ENCODE measurements at regions not wholly inside any gene's neighbourhood (a gene's known extent, or its start where the extent isn't known, plus 50 kb on each side); places are given as distances from the start of the nearest gene placed in this dataset.
A peak's percentile ranks its signal among the peaks of the same experiment; 100 is the strongest.

GRCh38 chr4:153076861-153077260 is 127.4 kb upstream of the TRIM2 start:
- no peak for DNase-seq (ENCODE audit: low read depth)

GRCh38 chr4:153079857-153080391 is 124.3 kb upstream of the TRIM2 start:
- no peak for DNase-seq (ENCODE audit: low read depth)

GRCh38 chr4:153081006-153081580 is 123.2 kb upstream of the TRIM2 start:
- no peak for DNase-seq (ENCODE audit: low read depth)

GRCh38 chr4:153081693-153082092 is 122.5 kb upstream of the TRIM2 start:
- no peak for DNase-seq (ENCODE audit: low read depth)

DNA sequence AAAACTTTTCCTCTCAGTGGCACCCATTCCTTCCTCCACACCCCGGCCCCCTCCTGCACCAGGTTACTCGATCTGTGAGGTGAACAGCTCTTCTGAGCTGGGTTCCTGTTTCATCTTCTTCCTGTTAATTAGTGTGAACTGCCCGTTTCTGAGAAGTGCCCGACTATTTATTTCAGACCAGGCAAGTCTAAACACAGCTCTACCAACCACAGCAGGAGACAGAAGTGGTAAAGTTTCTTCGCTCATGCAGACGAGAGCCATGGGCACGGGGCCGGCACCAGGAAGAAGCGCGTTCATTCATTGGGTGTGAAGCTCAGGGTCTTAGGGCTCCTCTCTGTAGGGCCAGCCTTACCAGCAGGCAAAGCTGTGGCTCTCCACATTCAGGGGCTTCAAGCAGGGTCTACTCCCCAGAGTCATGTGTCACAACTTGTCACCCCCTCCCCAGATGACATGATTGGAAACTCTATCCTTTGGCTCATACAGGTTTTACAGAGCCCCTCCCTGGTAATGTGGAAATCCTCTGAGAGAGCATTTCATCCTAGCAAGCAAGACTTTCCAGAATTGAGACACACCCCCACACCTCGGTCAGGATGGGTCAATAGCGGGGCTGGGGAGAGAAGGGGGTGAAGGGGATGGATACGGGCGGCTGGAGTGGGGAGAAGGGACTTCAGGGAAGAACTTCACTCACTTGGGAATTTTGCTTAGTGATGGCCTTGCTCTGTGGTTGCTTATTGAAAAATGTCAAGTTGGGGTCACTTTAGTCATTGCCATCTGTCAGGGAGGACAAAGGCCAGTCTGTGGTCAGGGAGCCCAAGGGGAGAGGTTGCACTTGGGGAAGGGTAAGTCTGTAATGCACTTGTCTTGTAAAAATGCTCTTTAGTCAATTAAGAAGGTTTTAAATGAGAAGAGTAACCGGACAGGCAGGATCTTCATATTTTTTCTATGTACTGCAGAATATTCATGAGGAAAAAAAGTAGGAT is 121.6 kb upstream of the TRIM2 start:
- no peak for DNase-seq (ENCODE audit: low read depth)

DNA sequence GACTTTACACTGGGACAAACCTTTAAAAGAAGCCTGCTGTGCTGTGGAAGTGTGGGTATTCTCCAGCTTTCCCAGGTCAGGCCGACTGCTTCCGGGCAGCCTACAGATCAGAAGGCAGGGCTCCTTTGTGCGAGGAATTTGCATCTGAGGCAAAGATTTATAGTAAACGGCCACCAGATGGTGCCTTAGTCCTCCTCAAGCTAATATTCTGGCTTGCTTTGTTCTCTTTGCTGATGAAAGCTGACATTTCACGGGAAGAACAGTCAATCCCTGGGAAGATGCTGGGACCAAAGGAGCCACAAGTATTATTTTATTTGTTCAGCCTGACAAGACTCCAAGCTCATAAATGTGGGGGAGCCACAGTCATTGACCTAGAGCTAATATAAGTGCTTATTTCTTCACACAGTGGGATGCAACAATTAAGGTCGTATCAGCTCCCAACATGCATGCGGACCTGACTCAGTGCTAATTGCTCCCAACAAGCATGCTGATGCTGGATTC is 120.7 kb upstream of the TRIM2 start:
- peak; percentile 63 for DNase-seq (ENCODE audit: low read depth)

- DNase-seq (ENCODE audit: low read depth) = no peak
Measured at GRCh38 chr4:153084224-153084979, 119.8 kb upstream of the TRIM2 start.

GRCh38 chr4:153084980-153085630 is 119.1 kb upstream of the TRIM2 start:
- DNase-seq (ENCODE audit: low read depth) = peak; percentile 18

- DNase-seq (ENCODE audit: low read depth) = no peak
Measured at GRCh38 chr4:153087671-153088194, 116.5 kb upstream of the TRIM2 start.

GRCh38 chr4:153089742-153090141 is 114.5 kb upstream of the TRIM2 start:
- no peak for DNase-seq (ENCODE audit: low read depth)

DNA sequence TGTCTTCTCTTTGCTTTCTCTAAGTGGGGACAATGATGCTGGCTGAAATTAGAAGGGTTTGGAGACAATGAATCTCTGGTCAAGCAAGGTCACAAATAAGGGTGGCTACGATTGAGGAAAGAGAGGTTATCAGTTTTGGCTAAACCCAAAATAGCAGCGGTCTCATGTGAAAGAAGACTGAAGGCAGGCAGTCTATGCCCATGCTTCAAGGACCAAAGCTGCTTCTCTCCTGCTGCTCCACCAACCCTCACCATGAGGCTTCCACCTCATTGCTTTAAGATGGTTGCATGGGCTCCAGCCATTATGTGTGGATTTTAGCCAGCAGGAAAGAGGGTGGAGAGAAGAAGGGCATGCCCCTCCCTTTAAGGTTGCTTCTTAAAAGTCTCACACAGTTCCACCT is 114.1 kb upstream of the TRIM2 start:
- DNase-seq (ENCODE audit: low read depth) = no peak

DNA sequence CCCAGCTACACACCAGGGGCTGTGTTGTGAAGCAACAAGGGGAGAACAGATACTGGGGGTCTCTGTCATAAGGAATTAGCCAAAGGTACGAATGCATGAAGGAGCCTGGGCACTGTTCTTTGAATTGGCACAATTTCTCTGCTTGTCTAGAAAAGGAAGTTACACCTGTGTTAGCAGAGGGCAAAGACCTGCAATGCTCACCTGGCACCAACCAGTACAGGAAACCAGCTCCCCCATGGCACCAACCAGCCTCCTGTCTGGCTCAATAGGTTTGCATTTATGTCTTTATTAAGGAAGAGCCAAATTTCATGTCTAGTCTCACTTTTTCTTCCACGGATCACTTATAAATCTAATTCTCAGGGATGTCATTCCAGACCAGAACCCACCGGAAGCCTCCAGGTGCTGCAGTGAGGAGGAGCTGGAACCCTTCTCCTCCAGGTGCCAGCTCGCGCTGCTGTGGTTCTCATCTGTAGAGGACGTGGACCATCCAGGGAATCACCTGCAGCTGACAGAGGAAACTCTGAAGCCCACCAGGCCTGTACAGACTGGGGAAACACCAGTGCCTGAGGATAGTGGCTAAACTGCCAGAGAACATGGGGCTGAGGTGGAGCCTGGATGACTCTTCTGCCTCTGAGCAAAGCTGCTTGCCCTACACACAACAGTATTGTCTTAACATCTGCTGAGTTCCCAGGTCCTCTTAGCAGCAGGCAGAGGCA is 113.4 kb upstream of the TRIM2 start:
- no peak for DNase-seq (ENCODE audit: low read depth)

DNA sequence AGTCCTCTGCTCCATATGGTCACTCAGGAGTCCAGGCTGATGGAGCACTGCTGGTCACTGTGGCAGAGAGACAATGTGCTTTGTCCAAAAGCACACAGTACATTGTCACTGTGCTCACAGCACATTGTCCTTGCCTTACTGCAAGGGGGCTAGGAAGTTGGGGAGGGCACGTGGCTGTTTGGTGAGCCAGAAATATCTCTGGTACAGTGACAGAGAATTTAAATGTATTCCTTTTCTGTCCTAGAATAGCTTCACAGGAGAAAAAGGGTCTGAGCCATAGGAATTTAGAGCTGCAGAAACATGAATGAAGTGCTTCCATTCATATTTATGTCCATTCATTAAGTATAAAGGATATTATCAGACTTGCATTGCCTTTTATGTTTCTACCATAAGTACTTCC is 110.8 kb upstream of the TRIM2 start:
- DNase-seq (ENCODE audit: low read depth) = no peak

DNA sequence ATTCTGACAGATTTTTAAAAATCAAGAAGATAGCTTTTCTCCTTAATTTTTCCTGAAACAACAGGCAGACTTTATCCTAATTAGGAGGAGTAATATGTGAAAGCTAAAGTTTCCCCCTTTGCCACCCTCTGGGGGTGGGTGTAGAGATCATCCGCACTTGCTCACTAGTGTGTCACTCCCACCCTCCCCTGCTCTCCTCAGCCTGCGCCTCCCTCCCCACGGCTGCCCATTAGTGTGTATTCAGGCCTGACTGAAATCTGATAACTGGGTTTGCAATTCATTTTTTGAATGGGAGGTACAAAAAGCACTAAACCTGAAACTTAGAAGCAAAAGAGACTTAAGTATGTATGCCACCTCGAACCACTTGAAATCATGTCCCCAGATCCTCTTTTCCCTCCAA is 110.4 kb upstream of the TRIM2 start:
- no peak for DNase-seq (ENCODE audit: low read depth)

DNA sequence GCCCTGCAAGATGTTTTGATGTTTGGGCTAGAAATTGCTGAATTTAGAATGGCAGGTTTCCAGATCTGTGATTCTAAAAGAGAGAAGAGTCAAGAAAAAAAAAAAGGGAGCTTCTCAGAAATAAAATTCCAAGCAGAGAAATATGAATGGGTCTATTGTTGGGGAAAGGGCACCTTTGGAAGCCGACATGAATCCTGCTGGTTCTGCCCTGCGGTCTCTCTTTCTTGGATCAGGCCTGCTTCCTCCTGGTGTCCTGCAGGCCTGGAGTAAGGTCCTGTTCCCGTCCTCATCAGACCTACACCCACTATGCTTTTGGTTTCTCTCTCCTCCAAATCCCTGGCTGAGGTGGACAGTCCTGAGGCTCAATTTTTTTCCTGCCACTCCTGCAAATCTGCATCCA is 109.8 kb upstream of the TRIM2 start:
- DNase-seq (ENCODE audit: low read depth) = no peak

GRCh38 chr4:153095448-153096204 is 108.6 kb upstream of the TRIM2 start:
- DNase-seq (ENCODE audit: low read depth) = no peak

DNA sequence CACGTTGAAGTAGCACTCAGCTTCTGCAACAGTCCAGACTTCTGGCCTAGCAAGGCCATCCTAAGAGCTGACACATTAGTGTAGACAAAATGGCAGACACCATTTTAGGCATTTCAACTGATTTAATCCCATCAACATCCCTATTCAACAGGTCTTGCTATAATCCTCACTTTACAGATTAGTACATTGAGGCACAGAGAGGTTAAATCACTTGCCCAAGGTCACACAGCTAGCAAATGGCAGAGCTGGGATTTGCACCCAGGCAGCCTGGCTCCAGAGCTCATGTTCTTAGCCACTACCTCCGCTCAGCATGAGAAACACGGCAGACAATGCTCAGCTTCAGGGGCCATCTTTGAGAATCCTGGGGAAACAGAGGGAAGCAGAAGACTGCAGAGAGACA is 107.9 kb upstream of the TRIM2 start:
- no peak for DNase-seq (ENCODE audit: low read depth)

- no peak for DNase-seq (ENCODE audit: low read depth)
Measured at GRCh38 chr4:153098427-153098826, 105.8 kb upstream of the TRIM2 start.

- DNase-seq (ENCODE audit: low read depth) = no peak
Measured at GRCh38 chr4:153099391-153100140, 104.7 kb upstream of the TRIM2 start.
